ENCODE measurements at regions not wholly inside any gene's neighbourhood (a gene's known extent, or its start where the extent isn't known, plus 50 kb on each side); places are given as distances from the start of the nearest gene placed in this dataset.

DNA sequence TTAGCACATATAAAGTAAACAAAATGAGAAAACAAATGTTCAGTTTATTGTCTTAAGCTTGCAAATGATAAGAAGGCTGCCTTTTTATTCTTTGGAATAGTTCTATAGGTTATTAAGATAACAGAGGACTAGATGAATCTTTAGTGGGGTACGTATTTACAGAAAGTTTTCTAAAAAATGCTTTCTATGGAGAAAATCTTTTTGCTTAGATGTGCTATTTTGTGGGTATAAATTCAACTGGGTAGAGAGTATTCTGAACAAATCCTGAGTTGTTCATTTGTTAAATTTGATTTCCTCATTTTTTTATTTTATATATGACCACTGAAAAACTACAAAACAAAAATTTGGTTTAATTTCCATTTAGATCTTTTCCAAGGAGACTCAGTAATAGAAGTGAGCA is 566.9 kb downstream of the PLCL1 start:
- TF ChIP-seq POLR2A (IDR thresholded peaks at IDR 0.05; ENCODE audit: low read length) (no peak), GATA1 (IDR thresholded peaks at IDR 0.05; ENCODE audit: low read depth, low read length) (no peak)
